ENCODE measurements at regions not wholly inside any gene's neighbourhood (a gene's known extent, or its start where the extent isn't known, plus 50 kb on each side); places are given as distances from the start of the nearest gene placed in this dataset.

GRCh38 chr13:108360139-108360538 lies 90.6 kb downstream of the TNFSF13B start:
- no peak overlapping the region for H3K4me2 ChIP-seq (ENCODE audit: low read length)
- H3K36me3 ChIP-seq (ENCODE audit: insufficient read depth, low read length), result no peaks in the 10 kb centered on the region
- no peaks in the 10 kb centered on the region for H3K79me2 ChIP-seq (ENCODE audit: insufficient read depth, low read length)
- H3K9ac ChIP-seq (ENCODE audit: low read length), result no peak overlapping the region
- no peaks in the 10 kb centered on the region for H4K20me1 ChIP-seq (ENCODE audit: insufficient read depth, low read length)
- H3K4me3 ChIP-seq (ENCODE audit: low read depth, low read length, poor library complexity, severe bottlenecking), result no peak overlapping the region
- no peaks in the 10 kb centered on the region for H3K27me3 ChIP-seq (ENCODE audit: insufficient read depth, low read length)
- H3F3A ChIP-seq (ENCODE audit: insufficient read depth, low read length), result no peaks in the 10 kb centered on the region
- no peaks in the 10 kb centered on the region for H3K9me3 ChIP-seq (ENCODE audit: low read length)
- H3K4me1 ChIP-seq (ENCODE audit: insufficient read depth, low read length, severe bottlenecking), result no peaks in the 10 kb centered on the region
- H3K9me2 ChIP-seq (ENCODE audit: low read depth, low read length), result no peaks in the 10 kb centered on the region
- H2AFZ ChIP-seq (ENCODE audit: low read length), result no peak overlapping the region
- TF ChIP-seq, protein P1, sequence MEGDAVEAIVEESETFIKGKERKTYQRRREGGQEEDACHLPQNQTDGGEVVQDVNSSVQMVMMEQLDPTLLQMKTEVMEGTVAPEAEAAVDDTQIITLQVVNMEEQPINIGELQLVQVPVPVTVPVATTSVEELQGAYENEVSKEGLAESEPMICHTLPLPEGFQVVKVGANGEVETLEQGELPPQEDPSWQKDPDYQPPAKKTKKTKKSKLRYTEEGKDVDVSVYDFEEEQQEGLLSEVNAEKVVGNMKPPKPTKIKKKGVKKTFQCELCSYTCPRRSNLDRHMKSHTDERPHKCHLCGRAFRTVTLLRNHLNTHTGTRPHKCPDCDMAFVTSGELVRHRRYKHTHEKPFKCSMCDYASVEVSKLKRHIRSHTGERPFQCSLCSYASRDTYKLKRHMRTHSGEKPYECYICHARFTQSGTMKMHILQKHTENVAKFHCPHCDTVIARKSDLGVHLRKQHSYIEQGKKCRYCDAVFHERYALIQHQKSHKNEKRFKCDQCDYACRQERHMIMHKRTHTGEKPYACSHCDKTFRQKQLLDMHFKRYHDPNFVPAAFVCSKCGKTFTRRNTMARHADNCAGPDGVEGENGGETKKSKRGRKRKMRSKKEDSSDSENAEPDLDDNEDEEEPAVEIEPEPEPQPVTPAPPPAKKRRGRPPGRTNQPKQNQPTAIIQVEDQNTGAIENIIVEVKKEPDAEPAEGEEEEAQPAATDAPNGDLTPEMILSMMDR (IDR thresholded peaks at IDR 0.05; ENCODE audit: low read length), result no peak
- H3K27ac ChIP-seq (ENCODE audit: low read depth, low read length, poor library complexity, severe bottlenecking), result no peak overlapping the region

DNA sequence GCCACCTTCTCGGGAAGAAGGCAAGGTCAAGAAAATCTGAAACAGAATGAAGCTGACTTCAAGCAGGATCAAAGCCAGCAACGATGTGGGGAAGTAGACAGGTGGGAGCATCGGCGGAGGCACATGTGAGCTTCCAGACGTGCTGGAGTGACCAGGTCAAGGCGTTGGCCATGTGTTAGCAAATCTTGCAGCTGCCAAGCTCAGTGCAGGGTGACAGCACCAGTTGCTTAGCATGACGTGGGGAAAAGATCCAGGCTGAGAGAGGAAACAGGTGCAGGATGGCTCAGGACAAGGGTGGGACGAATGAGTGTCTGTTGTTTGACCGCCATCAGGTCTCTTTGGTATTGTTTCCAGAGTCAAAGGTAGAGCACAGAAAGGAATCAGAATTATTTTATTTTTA lies 92.3 kb downstream of the TNFSF13B start:
- Histone ChIP-seq H4K20me1 (ENCODE audit: insufficient read depth, low read length) (no peaks in the 10 kb centered on the region), H3K4me3 (ENCODE audit: low read depth, low read length, poor library complexity, severe bottlenecking) (no peak overlapping the region), H3K9me2 (ENCODE audit: low read depth, low read length) (no peaks in the 10 kb centered on the region), H3K9me3 (ENCODE audit: low read length) (no peaks in the 10 kb centered on the region), H3K9ac (ENCODE audit: low read length) (no peak overlapping the region), H3K27me3 (ENCODE audit: insufficient read depth, low read length) (no peaks in the 10 kb centered on the region), H3K27ac (ENCODE audit: low read depth, low read length, poor library complexity, severe bottlenecking) (no peak overlapping the region), H2AFZ (ENCODE audit: low read length) (no peak overlapping the region), H3F3A (ENCODE audit: insufficient read depth, low read length) (no peaks in the 10 kb centered on the region), H3K36me3 (ENCODE audit: insufficient read depth, low read length) (no peaks in the 10 kb centered on the region), H3K4me1 (ENCODE audit: insufficient read depth, low read length, severe bottlenecking) (no peaks in the 10 kb centered on the region), H3K4me2 (ENCODE audit: low read length) (no peak overlapping the region), H3K79me2 (ENCODE audit: insufficient read depth, low read length) (no peaks in the 10 kb centered on the region)
- TF ChIP-seq, protein P1 (IDR thresholded peaks at IDR 0.05; ENCODE audit: low read length), result no peak
- TF ChIP-seq EZH2 (IDR thresholded peaks at IDR 0.05; ENCODE audit: borderline replicate concordance, low read length), result no peak

GRCh38 chr13:108363666-108364065 lies 94.1 kb downstream of the TNFSF13B start:
- Histone ChIP-seq H3K4me3 (ENCODE audit: low read depth, low read length, poor library complexity, severe bottlenecking) (no peak overlapping the region), H3K79me2 (ENCODE audit: insufficient read depth, low read length) (no peaks in the 10 kb centered on the region), H2AFZ (ENCODE audit: low read length) (no peak overlapping the region), H3K36me3 (ENCODE audit: insufficient read depth, low read length) (no peaks in the 10 kb centered on the region), H3K27ac (ENCODE audit: low read depth, low read length, poor library complexity, severe bottlenecking) (no peak overlapping the region), H4K20me1 (ENCODE audit: insufficient read depth, low read length) (no peaks in the 10 kb centered on the region), H3K4me1 (ENCODE audit: insufficient read depth, low read length, severe bottlenecking) (no peaks in the 10 kb centered on the region), H3K4me2 (ENCODE audit: low read length) (no peak overlapping the region), H3K27me3 (ENCODE audit: insufficient read depth, low read length) (no peaks in the 10 kb centered on the region), H3K9me3 (ENCODE audit: low read length) (no peaks in the 10 kb centered on the region), H3K9me2 (ENCODE audit: low read depth, low read length) (no peaks in the 10 kb centered on the region), H3K9ac (ENCODE audit: low read length) (no peak overlapping the region), H3F3A (ENCODE audit: insufficient read depth, low read length) (no peaks in the 10 kb centered on the region)
- no peak for TF ChIP-seq EZH2 (IDR thresholded peaks at IDR 0.05; ENCODE audit: borderline replicate concordance, low read length)
- TF ChIP-seq, protein P1 (IDR thresholded peaks at IDR 0.05; ENCODE audit: low read length), result no peak

All from OCI-LY1 (cell line).